ENCODE measurements at regions not wholly inside any gene's neighbourhood (a gene's known extent, or its start where the extent isn't known, plus 50 kb on each side); places are given as distances from the start of the nearest gene placed in this dataset.

GRCh38 chr2:5839550-5839949 lies 147.4 kb downstream of the SOX11 start:
- 46 to 62% (median 59%) methylated on average over 7 of the region's 7 CpGs for WGBS, 5 donors
- H3K36me3 ChIP-seq: no peaks in the 10 kb centered on the region
- no peak overlapping the region for H3K27ac ChIP-seq
- TF ChIP-seq POLR2A (IDR thresholded peaks at IDR 0.05): no peak
- TF ChIP-seq POLR2AphosphoS5 (IDR thresholded peaks at IDR 0.05): no peak
- TF ChIP-seq CTCF (IDR thresholded peaks at IDR 0.05): no peak
- no peak for TF ChIP-seq EP300 (IDR thresholded peaks at IDR 0.05)
- no peaks in the 10 kb centered on the region for H3K4me1 ChIP-seq
- intact Hi-C loops (cut with DNase I; ENCODE audit: low total_unique reads): no loop called here
- H3K9me3 ChIP-seq: no peaks in the 10 kb centered on the region
- peak in 1 of 2 donors; percentile 32 for DNase-seq
- H3K27me3 ChIP-seq: no peaks in the 10 kb centered on the region
- no peak overlapping the region for H3K4me3 ChIP-seq

GRCh38 chr2:5841126-5841525 lies 148.9 kb downstream of the SOX11 start:
- Histone ChIP-seq H3K36me3 (no peaks in the 10 kb centered on the region), H3K4me1 (no peaks in the 10 kb centered on the region), H3K9me3 (no peaks in the 10 kb centered on the region), H3K27me3 (no peaks in the 10 kb centered on the region), H3K27ac (no peak overlapping the region), H3K4me3 (no peak overlapping the region)
- no peak for DNase-seq
- 31 to 61% (median 39%) methylated on average over 2 of the region's 2 CpGs for WGBS, 5 donors
- intact Hi-C loops (cut with DNase I; ENCODE audit: low total_unique reads): no loop called here
- TF ChIP-seq POLR2AphosphoS5 (IDR thresholded peaks at IDR 0.05) (no peak), CTCF (IDR thresholded peaks at IDR 0.05) (no peak), EP300 (IDR thresholded peaks at IDR 0.05) (no peak), POLR2A (IDR thresholded peaks at IDR 0.05) (no peak)

- TF ChIP-seq CTCF (IDR thresholded peaks at IDR 0.05) (no peak), POLR2AphosphoS5 (IDR thresholded peaks at IDR 0.05) (no peak), POLR2A (IDR thresholded peaks at IDR 0.05) (no peak), EP300 (IDR thresholded peaks at IDR 0.05) (no peak)
- Histone ChIP-seq H3K36me3 (no peaks in the 10 kb centered on the region), H3K27ac (no peak overlapping the region), H3K4me3 (no peak overlapping the region), H3K27me3 (no peaks in the 10 kb centered on the region), H3K4me1 (no peaks in the 10 kb centered on the region), H3K9me3 (no peaks in the 10 kb centered on the region)
- intact Hi-C loops (cut with DNase I; ENCODE audit: low total_unique reads): no loop called here
- DNase-seq: no peak
- 92 to 95% (median 93%) methylated on average over 12 to 14 of the region's 14 CpGs for WGBS, 5 donors
Observed at GRCh38 chr2:5842326-5842725, 150.1 kb downstream of the SOX11 start.

- Histone ChIP-seq H3K27me3 (no peaks in the 10 kb centered on the region), H3K27ac (no peak overlapping the region), H3K4me3 (no peak overlapping the region), H3K4me1 (no peaks in the 10 kb centered on the region), H3K36me3 (no peaks in the 10 kb centered on the region), H3K9me3 (no peaks in the 10 kb centered on the region)
- TF ChIP-seq CTCF (IDR thresholded peaks at IDR 0.05) (no peak), POLR2AphosphoS5 (IDR thresholded peaks at IDR 0.05) (no peak), POLR2A (IDR thresholded peaks at IDR 0.05) (no peak), EP300 (IDR thresholded peaks at IDR 0.05) (no peak)
- intact Hi-C loops (cut with DNase I; ENCODE audit: low total_unique reads): no loop called here
- 80 to 87% (median 85%) methylated on average over 6 of the region's 6 CpGs for WGBS, 5 donors
- no peak for DNase-seq
Observed at GRCh38 chr2:5845798-5846330, 153.7 kb downstream of the SOX11 start.
